LNCaP clone FGC (cell line): ENCODE measurements at regions not wholly inside any gene's neighbourhood (a gene's known extent, or its start where the extent isn't known, plus 50 kb on each side); places are given as distances from the start of the nearest gene placed in this dataset.
A peak's percentile ranks its signal among the peaks of the same experiment; 100 is the strongest.

Experiments used
- DNase-seq: peaks from one replicate; pipeline ENCODE4 v3.0.0-alpha.2; 2011; ENCODE audit warnings: low read depth
- H3K4me3 ChIP-seq: 2 replicates; pipeline ENCODE4 v1.5.1; 2011; ENCODE audit warnings: mild to moderate bottlenecking, low read depth, low read length, control low read depth
- TF ChIP-seq, protein P1 (sequence below): IDR thresholded peaks from 2 replicates; pipeline ENCODE4 v1.5.1; 2012; ENCODE audit warnings: mild to moderate bottlenecking; ENCODE audit not compliant: control insufficient read depth, insufficient read depth; ENCODE audit errors: extremely low read depth

DNA sequence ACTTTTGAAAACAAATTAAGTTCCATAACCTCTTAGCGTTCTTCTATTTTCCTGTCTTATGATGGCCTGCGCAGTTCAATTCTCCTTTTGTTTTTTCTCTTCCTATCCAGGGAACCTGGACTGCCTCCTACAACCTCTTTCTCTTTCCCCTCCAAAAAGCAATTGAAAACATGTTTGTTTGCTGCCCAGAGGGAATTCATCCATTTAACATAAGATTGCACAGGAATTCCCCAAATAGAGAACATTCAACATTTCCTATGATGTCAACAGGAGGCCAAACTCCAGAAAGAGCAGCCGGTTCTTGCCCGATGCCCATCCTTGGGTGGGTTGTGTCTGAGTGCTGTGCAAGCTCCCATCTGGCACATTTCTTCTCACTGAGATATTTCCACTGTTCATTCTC lies 94.2 kb upstream of the NRP1 start:
- DNase-seq = no peak
- TF ChIP-seq, protein P1, sequence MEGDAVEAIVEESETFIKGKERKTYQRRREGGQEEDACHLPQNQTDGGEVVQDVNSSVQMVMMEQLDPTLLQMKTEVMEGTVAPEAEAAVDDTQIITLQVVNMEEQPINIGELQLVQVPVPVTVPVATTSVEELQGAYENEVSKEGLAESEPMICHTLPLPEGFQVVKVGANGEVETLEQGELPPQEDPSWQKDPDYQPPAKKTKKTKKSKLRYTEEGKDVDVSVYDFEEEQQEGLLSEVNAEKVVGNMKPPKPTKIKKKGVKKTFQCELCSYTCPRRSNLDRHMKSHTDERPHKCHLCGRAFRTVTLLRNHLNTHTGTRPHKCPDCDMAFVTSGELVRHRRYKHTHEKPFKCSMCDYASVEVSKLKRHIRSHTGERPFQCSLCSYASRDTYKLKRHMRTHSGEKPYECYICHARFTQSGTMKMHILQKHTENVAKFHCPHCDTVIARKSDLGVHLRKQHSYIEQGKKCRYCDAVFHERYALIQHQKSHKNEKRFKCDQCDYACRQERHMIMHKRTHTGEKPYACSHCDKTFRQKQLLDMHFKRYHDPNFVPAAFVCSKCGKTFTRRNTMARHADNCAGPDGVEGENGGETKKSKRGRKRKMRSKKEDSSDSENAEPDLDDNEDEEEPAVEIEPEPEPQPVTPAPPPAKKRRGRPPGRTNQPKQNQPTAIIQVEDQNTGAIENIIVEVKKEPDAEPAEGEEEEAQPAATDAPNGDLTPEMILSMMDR = no peak
- H3K4me3 ChIP-seq = no peak overlapping the region

DNA sequence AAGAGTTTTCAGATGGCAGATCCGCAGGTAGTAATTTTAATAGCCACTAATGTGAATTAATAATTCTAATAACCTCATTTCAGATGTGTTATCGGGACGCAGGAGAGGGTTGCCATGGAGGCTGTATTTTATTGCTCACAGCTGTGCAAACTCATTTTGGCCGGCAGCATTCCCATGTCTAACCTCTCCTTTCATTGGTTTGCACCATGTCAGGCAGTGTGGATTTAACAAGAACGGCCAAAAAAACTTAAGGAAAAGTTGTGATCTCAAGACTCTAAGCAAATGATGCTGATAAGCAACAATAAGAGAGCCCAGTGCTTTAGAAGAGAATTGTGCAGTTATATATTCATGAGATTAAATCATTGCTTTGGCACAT lies 88.7 kb upstream of the NRP1 start:
- TF ChIP-seq, protein P1 = no peak
- no peak overlapping the region for H3K4me3 ChIP-seq
- peak; percentile 98 for DNase-seq

DNA sequence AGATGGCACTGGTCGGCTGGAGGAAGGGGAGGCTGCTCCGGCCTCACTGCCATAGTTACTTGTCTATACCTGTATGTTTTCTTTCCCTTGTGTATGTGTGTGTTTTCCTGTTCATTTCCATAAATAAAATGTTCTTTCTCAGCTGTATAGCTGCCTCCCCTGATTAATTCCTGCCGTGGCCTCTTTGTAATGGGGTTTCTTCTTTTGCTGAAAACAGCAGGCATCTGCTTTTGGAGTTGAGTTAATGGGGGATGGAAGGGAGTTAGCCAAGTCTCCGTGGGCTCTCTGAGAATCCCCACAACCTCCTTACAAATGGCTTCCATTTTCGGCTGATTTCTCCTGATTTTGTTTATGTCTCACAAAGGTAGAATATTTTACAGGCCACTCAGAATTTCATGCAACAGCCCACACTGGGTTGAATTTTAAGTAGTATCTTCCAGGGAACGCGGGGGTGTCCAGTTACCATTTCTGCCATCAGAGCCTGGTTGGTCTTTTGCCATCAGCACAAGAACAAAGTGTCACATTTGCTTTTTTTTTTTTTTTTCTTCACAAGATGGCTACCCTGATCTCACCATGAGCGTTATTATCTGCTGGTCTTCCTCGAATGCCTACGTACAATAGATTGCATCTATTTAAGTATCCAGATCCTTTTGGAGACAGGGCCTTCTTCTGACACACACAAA lies 88.1 kb upstream of the NRP1 start:
- DNase-seq = no peak
- no peak overlapping the region for H3K4me3 ChIP-seq

DNA sequence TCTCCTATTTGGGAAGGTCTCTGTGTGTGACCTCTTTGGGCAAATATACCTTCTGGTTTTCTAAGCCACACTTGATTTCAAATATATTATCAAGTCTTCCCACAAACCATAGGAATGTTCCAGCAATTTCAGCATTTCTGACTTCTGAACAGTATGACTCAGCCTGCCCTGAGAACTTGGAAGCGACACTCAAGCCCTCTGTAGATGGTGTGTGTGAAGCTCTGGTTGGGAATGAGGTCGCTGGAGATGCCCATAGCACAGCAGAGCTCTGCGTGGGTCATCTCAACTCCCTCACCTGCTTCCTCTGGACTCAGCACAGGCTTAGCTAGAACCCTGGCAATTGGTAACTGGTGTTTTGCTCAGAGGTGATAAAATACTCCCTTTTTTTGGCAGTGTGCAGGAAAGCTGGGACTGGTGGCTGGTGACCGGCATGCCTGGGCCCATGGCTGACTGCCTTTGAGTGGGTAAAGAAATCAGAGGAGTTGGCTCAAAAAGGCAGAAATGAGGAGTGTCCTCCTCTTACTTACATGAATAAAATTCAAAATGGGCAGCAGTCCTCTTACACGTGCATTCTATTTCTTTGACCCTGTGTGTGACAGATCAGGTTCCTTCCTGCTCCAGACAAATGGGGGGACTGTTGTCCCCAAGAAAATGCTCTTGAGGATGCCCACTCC lies 87.5 kb upstream of the NRP1 start:
- no peak for DNase-seq
- H3K4me3 ChIP-seq = no peak overlapping the region
- TF ChIP-seq, protein P1 = 0 out of 2 replicates have a peak, but pooled peaks have one; percentile 19

More for the DNA sequence above, 88.1 kb upstream of the NRP1 start:
- TF ChIP-seq, protein P1 = no peak

DNA sequence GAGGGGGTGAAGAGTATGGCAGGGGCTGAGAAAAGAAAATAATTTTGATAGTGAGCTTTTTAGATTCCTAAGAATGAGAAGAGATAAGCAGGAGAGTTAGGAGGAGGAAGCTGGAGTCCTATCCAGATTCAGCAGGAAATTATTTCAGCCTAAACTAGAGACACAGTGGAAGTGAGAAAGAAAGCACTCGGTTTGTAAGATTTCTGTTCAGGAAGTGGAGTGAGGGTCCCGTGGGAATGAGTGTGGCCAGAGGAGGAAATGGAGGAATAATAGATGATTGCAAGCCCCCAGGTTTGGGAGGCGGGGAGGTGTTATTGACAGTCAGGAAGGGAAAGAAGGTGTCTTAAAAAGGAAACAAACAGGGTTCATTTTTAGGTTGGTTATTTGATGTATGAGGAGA lies 84.8 kb upstream of the NRP1 start:
- TF ChIP-seq, protein P1 = no peak
- DNase-seq = no peak
- no peak overlapping the region for H3K4me3 ChIP-seq

DNA sequence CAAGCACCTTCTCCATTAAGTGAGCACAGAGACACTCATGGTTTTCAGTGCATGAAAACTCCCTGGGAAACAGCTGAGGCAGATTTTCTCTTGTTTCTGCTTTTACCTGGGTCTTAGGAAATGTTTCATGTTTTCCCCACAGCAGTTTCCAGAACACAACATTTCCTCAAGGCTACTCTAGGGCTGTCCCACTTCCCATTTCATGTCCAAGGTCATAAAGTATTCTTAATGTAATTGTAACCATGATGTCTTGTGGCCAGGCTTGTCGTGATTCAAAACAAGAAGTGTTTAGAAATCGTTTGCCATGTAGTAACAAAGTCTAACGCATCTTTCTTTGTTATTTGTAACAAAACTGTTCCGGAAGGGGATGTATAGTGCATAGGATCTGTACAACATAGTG lies 83.8 kb upstream of the NRP1 start:
- TF ChIP-seq, protein P1 = no peak
- H3K4me3 ChIP-seq = no peak overlapping the region
- DNase-seq = no peak
